ENCODE measurements at regions not wholly inside any gene's neighbourhood (a gene's known extent, or its start where the extent isn't known, plus 50 kb on each side); places are given as distances from the start of the nearest gene placed in this dataset.

GRCh38 chr3:189049458-189050236 is 122.1 kb upstream of the TPRG1 start:
- no peak for DNase-seq

GRCh38 chr3:189053322-189053721 is 118.4 kb upstream of the TPRG1 start:
- DNase-seq: no peak

GRCh38 chr3:189056646-189057335 is 115.0 kb upstream of the TPRG1 start:
- no peak for DNase-seq

GRCh38 chr3:189057369-189057768 is 114.4 kb upstream of the TPRG1 start:
- DNase-seq: no peak

- DNase-seq: no peak
These were observed 113.7 kb upstream of the TPRG1 start for GRCh38 chr3:189058071-189058470.

- no peak for DNase-seq
These were observed 100.8 kb upstream of the TPRG1 start for GRCh38 chr3:189070965-189071364.

GRCh38 chr3:189071446-189071845 is 100.3 kb upstream of the TPRG1 start:
- DNase-seq: no peak

GRCh38 chr3:189076449-189076848 is 95.3 kb upstream of the TPRG1 start:
- no peak for DNase-seq

GRCh38 chr3:189080745-189081144 is 91.0 kb upstream of the TPRG1 start:
- DNase-seq: no peak

GRCh38 chr3:189082666-189083427 is 88.9 kb upstream of the TPRG1 start:
- no peak for DNase-seq

GRCh38 chr3:189084620-189085019 is 87.2 kb upstream of the TPRG1 start:
- no peak for DNase-seq

GRCh38 chr3:189092547-189092946 is 79.2 kb upstream of the TPRG1 start:
- no peak for DNase-seq

GRCh38 chr3:189094539-189094938 is 77.2 kb upstream of the TPRG1 start:
- DNase-seq: no peak

GRCh38 chr3:189096092-189096491 is 75.7 kb upstream of the TPRG1 start:
- no peak for DNase-seq

- no peak for DNase-seq
These were observed 72.7 kb upstream of the TPRG1 start for GRCh38 chr3:189099031-189099471.

- no peak for DNase-seq
These were observed 72.1 kb upstream of the TPRG1 start for GRCh38 chr3:189099505-189100290.

- no peak for DNase-seq
These were observed 70.9 kb upstream of the TPRG1 start for GRCh38 chr3:189100866-189101265.

- no peak for DNase-seq
These were observed 70.2 kb upstream of the TPRG1 start for GRCh38 chr3:189101594-189101993.

GRCh38 chr3:189103208-189103607 is 68.6 kb upstream of the TPRG1 start:
- no peak for DNase-seq

GRCh38 chr3:189108067-189108466 is 63.7 kb upstream of the TPRG1 start:
- DNase-seq: no peak

- DNase-seq: no peak
These were observed 63.0 kb upstream of the TPRG1 start for GRCh38 chr3:189108735-189109134.

GRCh38 chr3:189109145-189109544 is 62.6 kb upstream of the TPRG1 start:
- DNase-seq: no peak

GRCh38 chr3:189117087-189117486 is 54.7 kb upstream of the TPRG1 start:
- no peak for DNase-seq
